Esophagus mucosa (tissue), 1 donor: ENCODE measurements at regions not wholly inside any gene's neighbourhood (a gene's known extent, or its start where the extent isn't known, plus 50 kb on each side); places are given as distances from the start of the nearest gene placed in this dataset.
A peak's percentile ranks its signal among the peaks of the same experiment; 100 is the strongest.

ENCODE experiments used
- ATAC-seq: fragments of 200-7000 bp; cut with Tn5 transposase; one replicate; pipeline ENCODE4 v1.9.1; 2020
- donor health status: DM: yes; HTN: yes; CAD: no.

GRCh38 chr6:81813305-81813704, 60.8 kb upstream of the TENT5A start:
- ATAC-seq: no peak

GRCh38 chr6:81812401-81812800, 59.9 kb upstream of the TENT5A start:
- ATAC-seq: no peak

DNA sequence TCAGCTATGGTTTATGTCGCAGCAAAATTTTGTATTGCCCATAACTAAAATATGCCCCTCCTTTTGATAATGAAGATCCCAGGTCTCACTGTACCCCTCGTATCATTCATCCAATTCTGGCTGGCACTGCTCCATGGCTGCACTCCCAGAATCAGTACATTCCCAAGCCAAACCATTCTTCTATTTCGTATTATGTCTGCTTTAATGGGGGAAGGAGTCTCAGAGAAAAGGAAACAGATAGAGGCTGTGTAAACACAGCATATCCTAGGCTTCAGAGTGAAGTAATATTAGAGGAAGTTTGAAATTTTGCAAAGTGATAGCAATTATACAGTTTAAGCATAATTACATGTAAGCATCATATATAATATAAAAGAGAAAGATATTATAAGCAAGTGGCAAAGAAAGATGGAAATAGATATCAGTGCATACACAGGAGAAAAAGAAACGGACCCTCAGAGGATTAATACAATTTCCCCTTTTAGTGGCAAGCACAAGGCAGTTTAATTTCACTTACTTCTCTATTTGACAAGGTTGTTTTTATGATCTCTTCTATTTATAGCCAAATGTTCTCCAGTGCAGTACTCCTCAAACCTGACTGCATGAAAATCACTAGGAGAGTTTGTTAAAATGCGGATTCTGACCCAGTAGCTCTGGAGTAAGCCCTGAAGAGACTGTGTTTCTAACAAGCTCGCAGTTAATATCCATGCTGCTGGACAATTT, 56.5 kb upstream of the TENT5A start:
- ATAC-seq: no peak

DNA sequence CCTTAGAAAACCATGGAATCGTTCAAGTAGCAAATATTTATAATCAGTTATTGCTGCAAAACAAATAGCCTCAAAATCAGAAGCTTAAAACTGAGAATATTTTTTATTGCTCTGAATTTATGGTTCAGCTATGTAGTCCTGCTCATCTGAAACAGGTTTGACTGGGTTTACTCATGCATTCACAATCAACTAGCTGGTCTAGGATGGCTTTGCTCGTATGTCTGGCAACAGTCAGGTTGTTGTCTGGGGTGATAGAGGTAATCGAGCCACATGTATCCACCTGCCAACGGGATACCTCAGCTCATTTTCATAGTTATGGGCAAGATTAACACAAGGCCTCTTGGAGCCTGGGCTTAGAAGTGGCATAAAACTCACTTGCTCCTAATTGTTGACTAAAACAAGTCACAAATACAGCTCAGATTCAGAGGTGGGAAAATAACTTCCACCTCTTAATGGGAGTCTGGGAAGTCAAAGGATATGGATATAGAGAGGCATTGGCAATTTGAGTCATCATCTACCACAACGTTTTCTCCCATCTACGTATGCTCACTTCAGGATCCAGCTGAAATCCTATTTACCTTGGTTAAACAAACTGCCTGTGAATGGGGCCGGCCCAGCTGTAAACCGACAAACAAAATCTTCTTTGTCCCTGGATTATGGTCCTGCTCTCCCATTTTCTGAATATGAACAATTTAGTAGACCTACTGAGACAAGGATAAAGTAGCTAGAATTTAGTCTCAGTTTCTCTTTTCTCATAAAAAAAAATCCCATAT, 54.5 kb upstream of the TENT5A start:
- ATAC-seq: peak; percentile 90

DNA sequence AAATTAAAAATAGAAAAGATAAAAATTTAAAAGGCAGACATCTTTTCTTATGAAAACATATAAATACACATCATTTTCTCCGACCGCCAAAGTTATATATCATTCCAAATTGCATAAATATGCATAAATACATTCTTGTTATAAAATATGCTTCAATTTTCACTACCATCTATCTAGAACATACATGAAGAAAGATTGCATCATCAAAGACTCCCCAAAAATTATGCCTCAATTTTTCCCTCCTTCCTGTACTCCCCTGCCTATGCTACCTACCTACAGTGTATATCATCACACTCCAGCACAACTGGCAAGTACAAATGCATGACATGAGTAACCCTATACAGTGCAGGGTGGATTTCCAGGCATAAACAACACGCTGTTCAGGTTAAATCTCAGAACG, 49.9 kb upstream of the TENT5A start:
- ATAC-seq: no peak
